SK-N-MC (cell line): ENCODE measurements at regions not wholly inside any gene's neighbourhood (a gene's known extent, or its start where the extent isn't known, plus 50 kb on each side); places are given as distances from the start of the nearest gene placed in this dataset.

Experiments
- EZH2 ChIP-seq: fragments of 200-600 bp; sonication (generic); IDR thresholded peaks from one replicate; pipeline ENCODE4 v1.6.1; 2017; ENCODE audit warnings: antibody characterized with exemption
- POLR2AphosphoS5 ChIP-seq: IDR thresholded peaks from 2 replicates; pipeline ENCODE4 v1.6.1; 2012; ENCODE audit warnings: mild to moderate bottlenecking, low read depth, low read length, borderline replicate concordance

- TF ChIP-seq EZH2 (no peak), POLR2AphosphoS5 (no peak)
Observed at GRCh38 chr20:58072695-58073671, 155.5 kb downstream of the ANKRD60 start.
